Epithelial cell of esophagus (primary cell): ENCODE measurements at regions not wholly inside any gene's neighbourhood (a gene's known extent, or its start where the extent isn't known, plus 50 kb on each side); places are given as distances from the start of the nearest gene placed in this dataset.

ENCODE experiments used
- DNase-seq: peaks from one replicate; pipeline ENCODE4 v3.0.0; 2010; ENCODE audit warnings: low read depth
- H3K4me3 ChIP-seq: 2 replicates; pipeline ENCODE4 v1.5.1; 2011; ENCODE audit warnings: mild to moderate bottlenecking, low read length, control low read depth
- CTCF ChIP-seq: IDR thresholded peaks from 2 replicates; pipeline ENCODE4 v1.5.1; 2011; ENCODE audit warnings: low read depth, mild to moderate bottlenecking, low read length, control low read depth, inconsistent platforms; ENCODE audit not compliant: insufficient read depth; ENCODE audit errors: missing control alignments

GRCh38 chr15:38714309-38715072 is 149.9 kb upstream of the RASGRP1 start:
- H3K4me3 ChIP-seq: no peak overlapping the region
- DNase-seq: peak; percentile 72

GRCh38 chr15:38720893-38721567 is 156.4 kb upstream of the RASGRP1 start:
- TF ChIP-seq CTCF: no peak
- DNase-seq: no peak
- H3K4me3 ChIP-seq: no peak overlapping the region

More at GRCh38 chr15:38714309-38715072, 149.9 kb upstream of the RASGRP1 start:
- no peak for TF ChIP-seq CTCF

GRCh38 chr15:38721568-38721945 is 156.9 kb upstream of the RASGRP1 start:
- H3K4me3 ChIP-seq: no peak overlapping the region
- no peak for DNase-seq
- no peak for TF ChIP-seq CTCF

GRCh38 chr15:38722236-38722635 is 157.6 kb upstream of the RASGRP1 start:
- no peak for TF ChIP-seq CTCF
- no peak for DNase-seq
- no peak overlapping the region for H3K4me3 ChIP-seq

GRCh38 chr15:38724827-38725226 is 160.2 kb upstream of the RASGRP1 start:
- no peak overlapping the region for H3K4me3 ChIP-seq
- no peak for DNase-seq
- TF ChIP-seq CTCF: no peak

GRCh38 chr15:38726187-38726586 is 161.6 kb upstream of the RASGRP1 start:
- TF ChIP-seq CTCF: no peak
- peak; percentile 40 for DNase-seq
- no peak overlapping the region for H3K4me3 ChIP-seq

- no peak for DNase-seq
- H3K4me3 ChIP-seq: no peak overlapping the region
- no peak for TF ChIP-seq CTCF
Measured at GRCh38 chr15:38733331-38733730, 168.7 kb upstream of the RASGRP1 start.
